CD4-positive, alpha-beta T cell (primary cell): ENCODE measurements at regions not wholly inside any gene's neighbourhood (a gene's known extent, or its start where the extent isn't known, plus 50 kb on each side); places are given as distances from the start of the nearest gene placed in this dataset.
A peak's percentile ranks its signal among the peaks of the same experiment; 100 is the strongest.

Source experiments
- ATAC-seq: fragments of 200-7000 bp; cut with Tn5 transposase; one replicate; pipeline ENCODE4 v1.10.0; 2022; ENCODE audit warnings: mild to moderate bottlenecking; ENCODE audit not compliant: poor library complexity
- CTCF ChIA-PET: fragments of 350-600 bp; sonication (Branson Sonifier 250); formaldehyde crosslinking; loops from one replicate; lab custom pipeline; 2021; ENCODE audit warnings: antibody characterized with exemption, inconsistent platforms; lab: Charles Lee
- POLR2A ChIA-PET: fragments of 350-600 bp; sonication (Branson Sonifier 250); formaldehyde crosslinking; loops from one replicate; lab custom pipeline; 2021; ENCODE audit warnings: antibody characterized with exemption, inconsistent platforms; lab: Charles Lee
- DNase-seq, 14 experiments: peaks; one replicate each; pipeline ENCODE4 v3.0.0-alpha.2; 2013 to 2020; ENCODE audit warnings: mixed read lengths in 2 of 14
- H3K27ac ChIP-seq, 2 donors: one replicate each; pipeline versions ENCODE4 v1.5.1 to v1.7.0; 2013; ENCODE audit warnings: low read length in 2 of 2, low read depth in 1 of 2, mild to moderate bottlenecking in 1 of 2
- H3K27me3 ChIP-seq, 2 experiments: 1 replicate in 1 of 2; 2 replicates in 1 of 2; pipeline versions ENCODE4 v1.6.1 to v1.7.0; 2013; ENCODE audit warnings: low read length in 2 of 2, control low read depth in 1 of 2, mild to moderate bottlenecking in 1 of 2, moderate library complexity in 1 of 2; ENCODE audit not compliant: insufficient read depth in 2 of 2, control insufficient read depth in 1 of 2
- H3K36me3 ChIP-seq: one replicate; pipeline ENCODE4 v1.6.1; 2013; ENCODE audit warnings: low read length, control low read depth; ENCODE audit not compliant: insufficient read depth
- H3K4me1 ChIP-seq: one replicate; pipeline ENCODE4 v1.6.1; 2013; ENCODE audit warnings: low read length, control low read depth; ENCODE audit not compliant: insufficient read depth
- H3K4me3 ChIP-seq: one replicate; pipeline ENCODE4 v1.5.1; 2013; ENCODE audit warnings: mild to moderate bottlenecking, low read length, moderate library complexity
- H3K9me3 ChIP-seq, 2 experiments: 1 replicate in 1 of 2; 2 replicates in 1 of 2; pipeline versions ENCODE4 v1.6.1 to v1.7.0; 2013; ENCODE audit warnings: low read length in 2 of 2, mild to moderate bottlenecking in 2 of 2, control low read depth in 1 of 2, moderate library complexity in 1 of 2; ENCODE audit not compliant: control insufficient read depth in 1 of 2, insufficient read depth in 1 of 2
- H3K27ac Mint-ChIP-seq: one replicate; pipeline ENCODE4 v1.8.0; 2020; ENCODE audit warnings: mixed read lengths
- H3K27me3 Mint-ChIP-seq: one replicate; pipeline ENCODE4 v1.8.0; 2021; ENCODE audit warnings: mixed read lengths
- H3K36me3 Mint-ChIP-seq: one replicate; pipeline ENCODE4 v1.8.0; 2021; ENCODE audit warnings: low read depth, mixed read lengths
- H3K4me1 Mint-ChIP-seq: one replicate; pipeline ENCODE4 v1.8.0; 2021; ENCODE audit warnings: low read depth, mixed read lengths
- H3K4me3 Mint-ChIP-seq: one replicate; pipeline ENCODE4 v1.8.0; 2020; ENCODE audit warnings: mild to moderate bottlenecking, mixed read lengths
- H3K9me3 Mint-ChIP-seq: one replicate; pipeline ENCODE4 v1.8.0; 2020; ENCODE audit warnings: mixed read lengths
- CTCF ChIP-seq: fragments of 200-600 bp; IDR thresholded peaks from one replicate; pipeline ENCODE4 v1.8.0; 2022; ENCODE audit warnings: antibody characterized with exemption, mild to moderate bottlenecking
- intact Hi-C, 2 experiments: fragments of 100-400 bp; cut with DNase I in 1 of 2; cut with micrococcal nuclease in 1 of 2; formaldehyde crosslinking; loops; one replicate each; pipeline versions ENCODE4 v1.15.1 to v1.9.0; 2023 to 2025; cut with DNase I, micrococcal nuclease

GRCh38 chr5:40396317-40396716 is 283.4 kb upstream of the PTGER4 start:
- Mint-ChIP-seq H3K27ac (no peak overlapping the region), H3K9me3 (no peaks in the 10 kb centered on the region), H3K27me3 (no peaks in the 10 kb centered on the region), H3K36me3 (no peaks in the 10 kb centered on the region), H3K4me3 (no peak overlapping the region), H3K4me1 (peaks cover 26% of the 10 kb centered on the region)
- DNase-seq (peak in 1 of 14 experiments; percentile 40), ATAC-seq (no peak)
- Histone ChIP-seq H3K9me3 (no peaks in the 10 kb centered on the region), H3K4me1 (peaks cover 2% of the 10 kb centered on the region), H3K36me3 (no peaks in the 10 kb centered on the region), H3K27me3 (no peaks in the 10 kb centered on the region), H3K4me3 (no peak overlapping the region), H3K27ac (no peak overlapping the region)
- intact Hi-C loops: no loop called here
- no peak for TF ChIP-seq CTCF
- ChIA-PET CTCF (interaction anchor here (1.0 kb wide), 1 partner anchor 9 kb away, joined by 4 read pairs; no protein-coding TSS in a partner anchor), POLR2A (interaction anchor here (1.5 kb wide), 1 partner anchor 14 kb away, joined by 5 read pairs; no protein-coding TSS in a partner anchor)

- no peaks in the 10 kb centered on the region for H3K9me3 Mint-ChIP-seq
- POLR2A ChIA-PET: no interaction called here
- H3K4me1 Mint-ChIP-seq: peaks cover 33% of the 10 kb centered on the region
- H3K27ac Mint-ChIP-seq: no peak overlapping the region
- ATAC-seq: no peak
- Histone ChIP-seq H3K4me1 (peaks cover 10% of the 10 kb centered on the region), H3K36me3 (no peaks in the 10 kb centered on the region), H3K27me3 (no peaks in the 10 kb centered on the region), H3K4me3 (no peak overlapping the region), H3K9me3 (no peaks in the 10 kb centered on the region), H3K27ac (no peak overlapping the region)
- intact Hi-C loops: no loop called here
- TF ChIP-seq CTCF: no peak
- no peaks in the 10 kb centered on the region for H3K27me3 Mint-ChIP-seq
- no peak overlapping the region for H3K4me3 Mint-ChIP-seq
- CTCF ChIA-PET: no interaction called here
- H3K36me3 Mint-ChIP-seq: no peaks in the 10 kb centered on the region
- no peak for DNase-seq
Observed at GRCh38 chr5:40395251-40395650, 284.5 kb upstream of the PTGER4 start.

DNA sequence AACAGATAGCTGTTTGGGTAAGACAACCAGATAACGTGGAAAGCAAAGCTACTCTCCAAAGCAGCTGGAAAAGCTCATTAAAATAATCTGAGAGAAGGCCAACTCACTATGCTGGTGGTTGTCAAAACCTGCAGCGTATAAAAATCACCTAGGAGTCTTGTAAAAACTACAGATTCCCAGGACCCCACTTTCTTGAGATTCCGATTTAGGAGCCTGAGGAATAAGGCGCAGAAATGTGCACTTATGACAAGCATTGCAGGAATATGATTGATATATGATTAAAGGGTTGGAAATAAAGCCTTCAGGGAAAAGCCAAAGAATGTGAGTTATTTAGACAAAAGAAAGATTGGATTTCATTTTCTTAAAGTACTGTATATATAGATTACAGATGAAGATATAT is 285.0 kb upstream of the PTGER4 start:
- Histone ChIP-seq H3K4me3 (no peak overlapping the region), H3K4me1 (peaks cover 15% of the 10 kb centered on the region), H3K36me3 (no peaks in the 10 kb centered on the region), H3K27ac (no peak overlapping the region), H3K9me3 (no peaks in the 10 kb centered on the region), H3K27me3 (no peaks in the 10 kb centered on the region)
- ChIA-PET CTCF (interaction anchor here (1.1 kb wide), 1 partner anchor 10 kb away, joined by 3 read pairs; no protein-coding TSS in a partner anchor), POLR2A (interaction anchor here (0.6 kb wide), 1 partner anchor 10 kb away, joined by 3 read pairs; no protein-coding TSS in a partner anchor)
- DNase-seq (no peak), ATAC-seq (no peak)
- H3K27ac Mint-ChIP-seq: no peak overlapping the region
- H3K36me3 Mint-ChIP-seq: no peaks in the 10 kb centered on the region
- peaks cover 38% of the 10 kb centered on the region for H3K4me1 Mint-ChIP-seq
- TF ChIP-seq CTCF: no peak
- intact Hi-C loops: loop anchor here in 1 of 2 experiments (5.0 kb wide), 1 partner anchor 38 kb away; no protein-coding TSS in a partner anchor
- H3K4me3 Mint-ChIP-seq: no peak overlapping the region
- no peaks in the 10 kb centered on the region for H3K27me3 Mint-ChIP-seq
- H3K9me3 Mint-ChIP-seq: no peaks in the 10 kb centered on the region
